Ishikawa (cell line): ENCODE measurements at regions not wholly inside any gene's neighbourhood (a gene's known extent, or its start where the extent isn't known, plus 50 kb on each side); places are given as distances from the start of the nearest gene placed in this dataset.
A peak's percentile ranks its signal among the peaks of the same experiment; 100 is the strongest.

ENCODE experiments used
- CEBPB ChIP-seq: IDR thresholded peaks from 2 replicates; pipeline ENCODE4 v1.6.1; 2012
- CREB1 ChIP-seq: IDR thresholded peaks from 2 replicates; pipeline ENCODE4 v1.6.1; 2012; ENCODE audit warnings: low read depth
- EGR1 ChIP-seq: IDR thresholded peaks from 2 replicates; pipeline ENCODE4 v1.6.1; 2012
- EP300 ChIP-seq: IDR thresholded peaks from 2 replicates; pipeline ENCODE4 v1.6.1; 2012; ENCODE audit warnings: borderline replicate concordance
- FOXM1 ChIP-seq: IDR thresholded peaks from 2 replicates; pipeline ENCODE4 v1.6.1; 2012; ENCODE audit warnings: low read depth, borderline replicate concordance
- MAX ChIP-seq: IDR thresholded peaks from 2 replicates; pipeline ENCODE4 v1.6.1; 2012
- NFIC ChIP-seq: IDR thresholded peaks from 2 replicates; pipeline ENCODE4 v1.6.1; 2012
- RAD21 ChIP-seq: IDR thresholded peaks from 2 replicates; pipeline ENCODE4 v1.6.1; 2012; ENCODE audit warnings: low read depth
- REST ChIP-seq: IDR thresholded peaks from 2 replicates; pipeline ENCODE4 v1.6.1; 2012; ENCODE audit warnings: low read depth, mild to moderate bottlenecking
- TAF1 ChIP-seq: IDR thresholded peaks from 2 replicates; pipeline ENCODE4 v1.6.1; 2012; ENCODE audit warnings: low read depth, mild to moderate bottlenecking
- TCF12 ChIP-seq: IDR thresholded peaks from 2 replicates; pipeline ENCODE4 v1.6.1; 2012; ENCODE audit warnings: low read depth
- TEAD4 ChIP-seq: IDR thresholded peaks from 2 replicates; pipeline ENCODE4 v1.6.1; 2012
- USF1 ChIP-seq: IDR thresholded peaks from 2 replicates; pipeline ENCODE4 v1.6.1; 2012
- YY1 ChIP-seq: IDR thresholded peaks from 2 replicates; pipeline ENCODE4 v1.6.1; 2012; ENCODE audit warnings: low read depth
- ZBTB7A ChIP-seq: IDR thresholded peaks from 2 replicates; pipeline ENCODE4 v1.6.1; 2012; ENCODE audit warnings: low read depth

- TF ChIP-seq NFIC (no peak), TEAD4 (no peak), MAX (no peak), EGR1 (no peak), FOXM1 (no peak), EP300 (no peak), RAD21 (no peak), USF1 (no peak)
These were observed 99.2 kb upstream of the C3orf80 start for GRCh38 chr3:160126051-160126450.

GRCh38 chr3:160126761-160127160 lies 98.5 kb upstream of the C3orf80 start:
- TF ChIP-seq TAF1 (no peak), MAX (no peak), TEAD4 (no peak), CREB1 (no peak), REST (no peak), EP300 (no peak), CEBPB (no peak), NFIC (no peak)

- no peak for TF ChIP-seq EP300
- no peak for TF ChIP-seq ZBTB7A
- no peak for TF ChIP-seq YY1
- no peak for TF ChIP-seq TCF12
These were observed 97.9 kb upstream of the C3orf80 start for GRCh38 chr3:160127308-160127707.

- TF ChIP-seq RAD21 (no peak), TAF1 (no peak), EP300 (no peak)
These were observed 97.2 kb upstream of the C3orf80 start for GRCh38 chr3:160128056-160128455.

- TF ChIP-seq REST (no peak), TEAD4 (no peak), RAD21 (no peak), USF1 (no peak), CREB1 (no peak), EP300 (peak; percentile 29; the same call in 1 of the 2 replicates), MAX (no peak), NFIC (no peak; the same call in 1 of the 2 replicates)
These were observed 95.7 kb upstream of the C3orf80 start for GRCh38 chr3:160129459-160130061.

- TF ChIP-seq CEBPB: no peak
- TF ChIP-seq NFIC: no peak
- no peak for TF ChIP-seq RAD21
- TF ChIP-seq TCF12: no peak
- no peak for TF ChIP-seq USF1
- TF ChIP-seq MAX: no peak
- no peak for TF ChIP-seq TAF1
- no peak for TF ChIP-seq REST
- no peak for TF ChIP-seq TEAD4
- no peak for TF ChIP-seq EP300
- no peak for TF ChIP-seq ZBTB7A
- TF ChIP-seq CREB1: no peak
- no peak for TF ChIP-seq EGR1
- TF ChIP-seq FOXM1: no peak
- no peak for TF ChIP-seq YY1
These were observed 95.2 kb upstream of the C3orf80 start for GRCh38 chr3:160130071-160130470.
